ENCODE measurements at regions not wholly inside any gene's neighbourhood (a gene's known extent, or its start where the extent isn't known, plus 50 kb on each side); places are given as distances from the start of the nearest gene placed in this dataset.

DNA sequence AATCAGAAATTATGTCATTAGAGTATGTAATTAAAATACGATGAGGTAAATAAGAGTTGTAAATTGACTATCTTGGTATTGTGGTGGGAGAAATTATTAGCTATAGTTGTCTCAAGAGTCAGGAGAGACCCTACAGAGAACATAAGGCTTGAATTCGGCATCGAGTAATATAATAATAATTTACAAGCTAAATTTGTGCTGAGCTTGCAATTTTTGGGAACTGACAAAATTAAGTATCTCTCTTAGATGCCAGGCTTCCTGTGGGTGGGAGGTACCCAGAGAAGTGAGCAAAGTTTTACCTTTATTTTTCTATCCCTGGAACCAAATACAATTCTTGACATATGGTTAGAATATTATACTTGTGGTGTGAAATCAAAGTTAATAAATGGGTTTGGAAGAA lies 1637.0 kb downstream of the EFNB2 start:
- DNase-seq: no peak
- Histone ChIP-seq H3K36me3 (no peaks in the 10 kb centered on the region), H3K4me3 (no peak overlapping the region), H3K4me1 (no peaks in the 10 kb centered on the region), H3K27ac (no peak overlapping the region), H3K9me3 (no peaks in the 10 kb centered on the region), H3K27me3 (no peaks in the 10 kb centered on the region)
- intact Hi-C loops (cut with DNase I): no loop called here
- WGBS, 2 donors: 92 to 94% methylated on average over 3 of the region's 3 CpGs
- TF ChIP-seq POLR2A (IDR thresholded peaks at IDR 0.05): no peak
- TF ChIP-seq EP300 (IDR thresholded peaks at IDR 0.05): no peak
- TF ChIP-seq, protein P1, sequence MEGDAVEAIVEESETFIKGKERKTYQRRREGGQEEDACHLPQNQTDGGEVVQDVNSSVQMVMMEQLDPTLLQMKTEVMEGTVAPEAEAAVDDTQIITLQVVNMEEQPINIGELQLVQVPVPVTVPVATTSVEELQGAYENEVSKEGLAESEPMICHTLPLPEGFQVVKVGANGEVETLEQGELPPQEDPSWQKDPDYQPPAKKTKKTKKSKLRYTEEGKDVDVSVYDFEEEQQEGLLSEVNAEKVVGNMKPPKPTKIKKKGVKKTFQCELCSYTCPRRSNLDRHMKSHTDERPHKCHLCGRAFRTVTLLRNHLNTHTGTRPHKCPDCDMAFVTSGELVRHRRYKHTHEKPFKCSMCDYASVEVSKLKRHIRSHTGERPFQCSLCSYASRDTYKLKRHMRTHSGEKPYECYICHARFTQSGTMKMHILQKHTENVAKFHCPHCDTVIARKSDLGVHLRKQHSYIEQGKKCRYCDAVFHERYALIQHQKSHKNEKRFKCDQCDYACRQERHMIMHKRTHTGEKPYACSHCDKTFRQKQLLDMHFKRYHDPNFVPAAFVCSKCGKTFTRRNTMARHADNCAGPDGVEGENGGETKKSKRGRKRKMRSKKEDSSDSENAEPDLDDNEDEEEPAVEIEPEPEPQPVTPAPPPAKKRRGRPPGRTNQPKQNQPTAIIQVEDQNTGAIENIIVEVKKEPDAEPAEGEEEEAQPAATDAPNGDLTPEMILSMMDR (IDR thresholded peaks at IDR 0.05): no peak
- no peak for TF ChIP-seq POLR2AphosphoS5 (IDR thresholded peaks at IDR 0.05)

GRCh38 chr13:104895521-104895920 lies 1639.9 kb downstream of the EFNB2 start:
- Histone ChIP-seq H3K9me3 (no peaks in the 10 kb centered on the region), H3K27ac (no peak overlapping the region), H3K36me3 (no peaks in the 10 kb centered on the region), H3K4me3 (no peak overlapping the region), H3K4me1 (no peaks in the 10 kb centered on the region), H3K27me3 (no peaks in the 10 kb centered on the region)
- 52 to 68% methylated on average over 1 of the region's 1 CpG for WGBS, 2 donors
- intact Hi-C loops (cut with DNase I): no loop called here
- no peak for TF ChIP-seq POLR2A (IDR thresholded peaks at IDR 0.05)
- no peak for TF ChIP-seq EP300 (IDR thresholded peaks at IDR 0.05)
- no peak for TF ChIP-seq POLR2AphosphoS5 (IDR thresholded peaks at IDR 0.05)
- TF ChIP-seq, protein P1 (IDR thresholded peaks at IDR 0.05): no peak
- DNase-seq: no peak

DNA sequence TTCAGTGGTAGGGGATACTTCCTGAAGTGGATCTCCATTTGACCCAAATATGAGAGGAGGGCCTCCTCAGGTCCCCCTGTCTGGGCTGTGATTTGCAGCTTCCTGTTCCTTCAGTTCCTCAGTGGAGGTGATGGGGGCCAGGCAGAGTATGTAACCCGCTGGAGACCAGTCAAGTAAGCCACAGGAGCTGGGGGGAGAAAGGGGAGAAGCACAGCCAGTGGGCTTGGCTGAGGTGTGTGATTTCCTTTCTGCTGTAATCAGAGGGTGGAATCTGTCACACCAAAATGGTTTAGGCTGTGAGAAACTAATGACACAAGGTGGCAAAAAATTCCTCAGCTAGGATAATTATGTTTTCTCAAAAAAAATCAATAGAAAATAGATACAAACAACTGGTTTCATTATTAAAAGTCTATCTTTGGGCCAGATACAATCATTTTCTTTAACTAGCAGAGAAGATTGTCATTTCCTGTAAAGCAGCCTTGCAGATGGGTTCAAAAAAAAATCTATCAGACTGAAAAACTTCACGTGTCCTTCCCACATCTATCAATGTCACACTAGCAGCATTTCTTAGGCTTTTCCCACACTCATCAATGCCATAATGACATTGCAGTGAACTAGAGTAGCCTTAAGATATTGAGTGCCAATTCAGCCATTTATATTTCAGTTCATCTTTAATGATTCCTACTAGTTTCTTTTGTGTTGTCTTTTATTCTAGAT lies 1660.3 kb downstream of the EFNB2 start:
- Histone ChIP-seq H3K27me3 (no peaks in the 10 kb centered on the region), H3K36me3 (no peaks in the 10 kb centered on the region), H3K27ac (no peak overlapping the region), H3K4me1 (no peaks in the 10 kb centered on the region), H3K4me3 (no peak overlapping the region), H3K9me3 (no peaks in the 10 kb centered on the region)
- WGBS, 2 donors: 32 to 63% methylated on average over 2 of the region's 2 CpGs
- no peak for TF ChIP-seq POLR2AphosphoS5 (IDR thresholded peaks at IDR 0.05)
- TF ChIP-seq, protein P1 (IDR thresholded peaks at IDR 0.05): no peak
- TF ChIP-seq POLR2A (IDR thresholded peaks at IDR 0.05): no peak
- intact Hi-C loops (cut with DNase I): no loop called here
- no peak for DNase-seq

DNA sequence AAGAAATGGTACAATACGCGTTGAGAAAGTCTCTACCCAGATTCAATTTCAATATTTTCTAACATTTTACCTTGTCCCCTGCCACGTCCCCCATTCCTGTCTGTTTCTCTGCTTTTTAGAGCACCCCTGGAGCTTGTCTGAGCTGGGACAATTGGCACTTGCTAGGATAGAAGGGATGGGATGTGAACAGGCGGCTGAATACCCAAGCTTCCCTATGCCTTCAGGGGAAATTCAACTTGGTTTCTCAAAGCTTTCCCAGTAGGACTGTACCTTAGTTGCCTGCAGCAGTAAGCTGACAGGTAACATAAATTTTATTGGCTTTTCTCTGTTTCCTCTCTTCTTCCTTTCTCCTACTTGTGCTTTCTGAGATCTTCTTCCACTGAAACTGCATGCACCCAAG lies 1663.3 kb downstream of the EFNB2 start:
- H3K27me3 ChIP-seq: no peaks in the 10 kb centered on the region
- intact Hi-C loops (cut with DNase I): no loop called here
- 68 to 76% methylated on average over 4 of the region's 4 CpGs for WGBS, 2 donors

More for the DNA sequence above, 1663.3 kb downstream of the EFNB2 start:
- no peaks in the 10 kb centered on the region for H3K4me1 ChIP-seq
- DNase-seq: no peak
- H3K4me3 ChIP-seq: no peak overlapping the region
- H3K36me3 ChIP-seq: no peaks in the 10 kb centered on the region
- H3K9me3 ChIP-seq: no peaks in the 10 kb centered on the region
- TF ChIP-seq POLR2A (IDR thresholded peaks at IDR 0.05) (no peak), EP300 (IDR thresholded peaks at IDR 0.05) (no peak), POLR2AphosphoS5 (IDR thresholded peaks at IDR 0.05) (no peak)
- TF ChIP-seq, protein P1 (IDR thresholded peaks at IDR 0.05): no peak
- H3K27ac ChIP-seq: no peak overlapping the region
